CD4-positive, alpha-beta T cell treated with Interleukin-10 for 1 hour (primary cell): ENCODE measurements at regions not wholly inside any gene's neighbourhood (a gene's known extent, or its start where the extent isn't known, plus 50 kb on each side); places are given as distances from the start of the nearest gene placed in this dataset.
"Not testable (repeated sequence)": the region's sequence is repeated elsewhere in the genome, so short reads cannot be mapped to it uniquely, and the experiment has no call there.

Experiments
- DNase-seq: peaks from one replicate; pipeline ENCODE4 v3.0.0-alpha.2; 2020

DNA sequence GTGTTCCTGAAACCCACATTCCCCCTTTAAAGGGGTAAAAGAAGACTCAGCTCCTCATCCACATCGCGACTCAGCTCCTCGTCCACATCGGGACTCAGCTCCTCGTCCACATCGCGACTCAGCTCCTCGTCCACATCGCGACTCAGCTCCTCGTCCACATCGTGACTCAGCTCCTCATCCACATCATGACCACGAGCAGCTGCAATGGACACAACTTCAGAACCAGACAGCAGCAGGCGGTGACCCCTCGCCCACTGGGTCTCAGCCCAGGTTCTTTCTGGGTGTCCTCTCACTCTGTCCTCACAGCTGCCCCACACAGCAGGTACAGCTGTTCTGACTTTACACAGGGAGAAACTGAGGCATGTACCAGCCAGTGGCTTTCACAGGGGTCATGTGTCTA is 163.5 kb upstream of the SALL3 start:
- DNase-seq = no peak

DNA sequence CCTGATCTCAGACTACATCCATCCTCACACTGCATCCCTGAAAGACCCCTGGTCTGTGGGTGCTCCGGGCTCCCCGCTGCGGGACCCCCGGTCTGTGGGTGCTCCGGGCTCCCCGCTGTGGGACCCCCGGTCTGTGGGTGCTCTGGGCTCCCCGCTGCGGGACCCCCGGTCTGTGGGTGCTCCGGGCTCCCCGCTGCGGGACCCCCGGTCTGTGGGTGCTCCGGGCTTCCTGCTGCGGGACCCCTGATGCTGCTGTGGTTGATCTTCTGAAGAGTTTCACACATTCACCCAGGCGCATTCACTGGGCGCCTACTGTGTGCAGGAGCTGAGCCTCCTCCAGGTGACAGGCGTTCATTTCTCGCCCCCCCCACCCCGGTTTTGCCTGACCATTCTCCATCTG is 162.7 kb upstream of the SALL3 start:
- DNase-seq = no peak

DNA sequence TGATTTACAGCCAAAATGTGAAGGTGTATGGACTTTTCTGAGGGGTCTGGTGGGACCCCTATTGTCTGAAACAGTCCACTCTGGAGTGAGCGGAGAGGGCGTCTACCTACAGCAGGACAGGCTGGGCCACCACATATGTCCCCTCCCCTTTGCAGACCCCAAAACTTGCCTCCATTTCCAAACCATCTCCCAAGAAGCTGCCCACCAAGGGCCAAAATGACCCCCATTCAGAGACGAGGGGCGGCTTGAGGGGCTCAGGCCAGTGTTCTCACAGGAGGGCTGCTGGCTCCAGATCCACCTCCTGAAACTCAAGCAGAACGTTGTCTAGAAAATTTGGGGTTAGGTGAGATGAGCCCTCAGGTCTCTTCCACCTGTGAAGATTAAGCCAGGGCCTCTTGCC is 161.1 kb upstream of the SALL3 start:
- DNase-seq = no peak

DNA sequence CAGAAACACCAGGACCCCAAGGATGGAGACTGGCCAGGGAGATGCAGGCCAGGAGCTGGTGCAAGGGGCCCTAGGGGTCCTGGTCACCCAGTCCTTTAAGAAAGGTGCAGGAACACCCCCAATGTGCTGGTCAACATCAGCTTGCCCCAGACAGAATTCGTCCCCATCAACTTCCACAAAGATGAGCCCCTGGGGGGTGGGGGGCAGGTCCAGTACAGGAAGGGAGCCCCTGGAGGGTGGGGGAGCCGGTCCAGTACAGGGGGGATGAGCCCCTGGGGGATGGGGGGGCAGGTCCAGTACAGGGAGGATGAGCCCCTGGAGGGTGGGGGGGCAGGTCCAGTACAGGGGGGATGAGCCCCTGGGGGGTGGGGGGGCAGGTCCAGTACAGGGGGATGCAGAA is 160.7 kb upstream of the SALL3 start:
- no peak for DNase-seq

DNA sequence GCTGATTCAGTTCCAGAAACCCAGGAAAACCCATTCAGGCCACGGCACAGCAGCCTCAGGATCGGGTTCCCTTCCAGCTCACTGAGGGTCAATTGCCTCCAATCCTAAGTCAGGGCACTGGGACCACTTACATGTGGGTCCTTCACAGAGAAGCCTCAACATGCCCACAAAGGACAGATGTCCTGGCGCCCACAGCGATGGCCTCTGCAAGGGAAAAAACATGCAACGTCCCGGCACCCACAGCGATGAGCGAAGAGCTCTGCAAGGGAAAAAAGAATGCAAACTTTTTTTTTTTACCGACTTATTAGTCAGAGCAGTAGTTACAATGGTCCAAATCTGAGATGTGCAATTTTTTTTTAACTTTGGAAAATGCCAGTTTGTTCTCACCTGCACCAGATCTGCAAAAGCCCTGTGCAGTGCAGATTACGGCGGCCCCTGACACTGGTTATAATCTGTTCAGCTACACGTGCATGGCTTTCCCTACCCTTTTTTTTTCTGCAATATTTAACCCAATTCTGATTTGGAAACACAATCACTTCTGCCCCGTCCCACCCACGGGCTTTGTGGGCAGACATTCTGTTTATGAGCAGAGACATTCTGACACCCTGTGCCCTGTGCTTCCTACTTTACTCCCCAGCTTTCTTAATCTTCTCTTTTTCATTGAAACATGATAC is 159.3 kb upstream of the SALL3 start:
- DNase-seq = no peak

DNA sequence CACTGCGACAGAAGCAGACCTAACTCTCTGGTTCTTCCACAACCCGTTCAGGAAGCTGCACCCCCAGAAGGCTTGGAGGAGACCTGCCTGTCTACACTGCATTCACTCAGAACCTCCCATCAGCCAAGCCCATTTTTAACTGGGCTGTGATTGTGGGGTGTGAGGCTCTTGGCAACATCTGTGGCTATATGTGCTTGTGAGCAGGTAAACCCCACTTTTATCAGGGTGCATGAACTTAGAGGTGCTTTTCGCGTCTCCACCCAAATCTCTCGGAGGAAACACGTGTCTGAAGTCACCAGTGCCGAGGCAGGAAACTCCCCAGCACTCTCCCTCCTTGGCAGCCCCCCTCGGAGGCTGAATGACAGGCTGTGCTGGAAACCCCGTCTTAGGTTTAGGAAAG is 158.2 kb upstream of the SALL3 start:
- DNase-seq = no peak

DNA sequence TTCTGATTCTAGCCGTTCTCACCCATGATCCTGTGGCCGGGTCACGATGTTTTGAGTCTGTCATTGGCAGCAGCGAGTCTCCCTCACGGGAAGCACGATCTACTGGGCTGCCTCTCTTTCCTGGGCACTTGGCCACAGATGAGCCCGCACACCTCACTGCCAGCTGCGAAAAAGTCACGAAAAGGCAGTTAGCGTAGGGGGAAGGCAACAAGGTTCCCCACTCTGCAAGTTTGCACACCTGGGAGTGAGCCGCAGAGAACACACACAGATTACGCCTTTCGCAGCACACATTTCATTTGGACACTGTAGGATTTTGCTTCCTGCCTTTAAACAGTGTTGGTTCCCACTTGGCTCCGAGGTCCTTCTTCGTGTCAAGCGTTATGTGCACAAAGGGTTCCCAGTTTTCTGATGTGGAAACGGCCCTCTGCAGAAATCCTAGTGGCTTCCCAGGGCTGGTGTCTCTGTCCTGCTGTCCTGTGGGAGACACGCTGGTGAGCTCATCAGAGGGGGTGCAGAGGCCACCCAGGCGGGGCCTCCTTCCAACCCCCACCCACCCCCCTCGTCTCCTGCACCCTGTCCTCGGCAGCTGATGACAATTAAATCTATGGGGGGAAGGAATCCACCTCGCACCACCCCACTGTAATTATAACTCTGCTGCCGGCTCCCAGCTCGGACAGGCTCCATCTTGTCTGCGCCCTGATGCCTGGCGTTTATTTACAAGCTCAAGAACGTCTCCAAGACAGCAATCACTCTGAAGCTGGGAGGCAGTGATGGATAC is 157.3 kb upstream of the SALL3 start:
- DNase-seq = no peak

DNA sequence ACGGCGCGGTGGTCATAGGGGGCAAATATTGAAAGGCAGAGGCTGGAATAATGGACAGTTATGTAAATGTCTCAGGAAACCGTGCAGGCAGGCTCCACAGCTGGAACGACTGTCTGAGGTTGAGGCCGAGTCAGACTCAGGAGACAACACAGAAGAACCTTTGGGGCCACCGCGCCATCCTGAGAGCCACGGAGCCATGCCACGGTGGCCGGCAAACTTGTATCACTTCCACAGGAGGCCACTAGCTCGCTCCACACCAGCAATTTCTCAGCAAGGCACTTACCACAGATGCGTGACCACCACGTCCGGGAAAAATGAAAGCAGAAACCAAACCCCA is 156.7 kb upstream of the SALL3 start:
- no peak for DNase-seq

DNA sequence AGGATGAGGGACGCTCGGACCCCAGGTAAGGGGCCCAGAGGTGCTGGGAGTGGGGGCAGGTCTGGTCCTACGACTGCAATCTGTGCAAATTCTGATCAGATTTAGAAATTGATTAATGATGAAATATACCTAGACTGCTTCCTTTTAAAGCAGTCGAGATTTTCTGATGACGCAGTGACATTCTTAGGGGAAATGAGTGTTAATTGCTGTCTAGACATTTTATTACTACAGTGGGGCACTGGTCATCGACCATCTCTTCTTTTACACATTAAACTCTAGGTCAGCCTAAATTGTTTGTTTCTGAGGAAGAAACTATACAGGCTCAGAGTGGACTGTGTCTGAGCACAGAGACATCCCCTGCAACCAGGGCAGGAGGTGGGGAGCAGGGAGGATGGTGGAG is 154.4 kb upstream of the SALL3 start:
- DNase-seq = no peak

DNA sequence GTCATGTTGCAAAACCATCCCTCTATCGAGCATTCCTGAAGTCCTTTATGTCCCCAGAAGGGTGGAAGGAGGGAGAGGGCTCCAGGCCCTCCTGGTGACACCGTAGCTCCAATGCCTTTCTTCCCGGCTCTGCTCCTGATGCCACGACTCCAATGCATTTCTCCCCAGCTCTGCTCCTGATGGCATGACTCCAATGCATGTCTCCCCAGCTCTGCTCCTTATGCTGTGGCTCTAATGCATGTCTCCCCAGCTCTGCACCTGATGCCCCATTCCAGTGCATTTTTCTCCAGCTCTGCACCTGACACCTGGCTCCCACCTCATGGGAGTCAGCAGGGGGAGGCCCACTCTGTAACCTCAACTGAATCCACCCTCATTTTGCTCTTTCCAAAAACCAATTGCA is 153.0 kb upstream of the SALL3 start:
- no peak for DNase-seq

DNA sequence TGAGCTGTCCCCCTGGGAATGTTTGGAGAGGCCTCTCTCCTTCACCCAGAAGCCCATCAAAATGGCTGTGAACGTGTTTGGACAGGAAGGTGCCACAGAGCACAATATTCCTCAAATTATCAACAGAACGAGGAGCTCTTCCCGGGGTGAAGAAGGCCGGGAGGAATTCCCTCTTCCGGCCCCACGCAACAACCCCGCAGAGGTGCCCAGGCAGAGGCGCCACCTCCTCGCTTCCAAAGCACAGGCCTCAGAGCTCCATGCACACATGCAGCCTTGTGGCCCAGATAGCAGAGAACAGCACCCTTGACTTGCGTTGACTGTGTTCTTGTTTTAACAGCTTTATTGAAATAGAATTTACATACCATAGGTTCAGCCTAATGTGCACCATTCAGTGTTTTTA is 152.5 kb upstream of the SALL3 start:
- no peak for DNase-seq

DNA sequence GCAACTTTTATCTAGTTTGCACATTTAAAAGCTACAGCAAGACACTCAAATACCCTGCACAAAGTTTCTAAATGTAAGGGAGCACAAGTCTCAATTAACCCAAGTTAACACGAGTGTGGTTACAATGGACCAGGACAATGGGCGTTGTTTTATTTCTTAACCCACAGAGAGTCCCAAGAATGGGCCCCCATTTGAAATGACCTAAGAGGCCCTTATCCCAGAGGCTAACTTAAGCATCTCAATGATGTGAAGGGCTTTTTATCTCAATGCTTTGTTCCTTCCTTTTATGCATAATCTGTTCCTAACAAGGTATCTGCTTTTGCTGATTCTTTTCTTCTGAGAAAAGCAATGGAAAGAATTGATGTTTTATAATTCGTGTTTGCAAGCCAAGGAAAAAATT is 151.5 kb upstream of the SALL3 start:
- DNase-seq = no peak

DNA sequence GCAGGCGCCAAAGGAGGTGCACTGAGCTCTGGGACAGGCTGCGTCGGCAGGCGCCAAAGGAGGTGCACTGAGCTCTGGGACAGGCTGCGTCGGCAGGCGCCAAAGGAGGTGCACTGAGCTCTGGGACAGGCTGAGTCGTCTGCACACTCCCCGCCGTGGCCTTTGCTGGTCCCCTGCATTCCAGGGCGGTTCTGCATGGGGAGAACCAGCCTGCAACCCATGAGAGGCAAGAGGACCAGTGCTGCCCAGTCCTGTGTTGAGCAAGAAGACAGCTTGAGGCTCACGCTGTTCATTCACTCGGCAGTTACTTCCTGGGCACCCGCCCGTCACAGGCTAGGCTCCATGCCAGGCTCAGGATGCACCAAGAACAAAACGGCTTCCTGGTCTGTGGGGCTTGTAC is 150.6 kb upstream of the SALL3 start:
- DNase-seq = not testable (repeated sequence)

DNA sequence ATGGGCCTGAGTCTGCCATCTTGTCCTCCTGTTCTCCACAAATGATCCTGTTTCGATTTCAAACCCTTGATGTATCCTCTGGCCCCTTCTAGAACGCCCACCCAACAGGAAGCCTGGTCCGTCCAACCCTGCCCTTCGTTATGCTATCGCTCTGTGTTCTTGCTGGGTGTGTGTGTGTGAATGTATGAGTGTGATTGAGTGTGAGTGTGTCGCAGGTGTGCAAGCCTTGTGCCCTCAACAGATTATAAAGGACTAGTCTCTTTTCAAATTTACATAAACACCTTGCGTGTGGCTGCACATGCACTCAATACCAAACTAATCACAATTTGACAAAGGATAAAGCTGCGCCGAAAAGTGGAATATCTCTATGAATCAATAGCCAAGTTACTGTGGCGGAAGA is 149.5 kb upstream of the SALL3 start:
- DNase-seq = no peak

DNA sequence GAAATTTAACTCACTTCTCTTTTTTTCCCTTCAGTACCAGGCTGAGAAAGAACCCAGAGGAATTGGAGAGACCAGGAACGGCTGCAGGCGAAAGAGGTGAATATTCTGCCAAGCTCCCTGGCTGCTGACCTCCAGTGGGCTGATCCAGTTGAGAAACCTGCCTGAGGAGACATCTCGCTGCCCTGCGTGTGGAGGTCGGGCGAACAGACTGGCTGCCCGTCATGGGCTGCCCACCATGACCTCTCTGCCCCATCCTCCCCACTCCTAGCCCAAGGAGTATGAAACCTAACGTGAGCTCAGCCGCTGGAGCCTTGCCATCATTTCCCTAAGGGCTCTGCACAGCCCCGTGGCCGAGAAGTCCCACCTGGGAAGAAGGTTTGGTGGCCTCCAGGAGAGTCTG is 148.8 kb upstream of the SALL3 start:
- DNase-seq = no peak

DNA sequence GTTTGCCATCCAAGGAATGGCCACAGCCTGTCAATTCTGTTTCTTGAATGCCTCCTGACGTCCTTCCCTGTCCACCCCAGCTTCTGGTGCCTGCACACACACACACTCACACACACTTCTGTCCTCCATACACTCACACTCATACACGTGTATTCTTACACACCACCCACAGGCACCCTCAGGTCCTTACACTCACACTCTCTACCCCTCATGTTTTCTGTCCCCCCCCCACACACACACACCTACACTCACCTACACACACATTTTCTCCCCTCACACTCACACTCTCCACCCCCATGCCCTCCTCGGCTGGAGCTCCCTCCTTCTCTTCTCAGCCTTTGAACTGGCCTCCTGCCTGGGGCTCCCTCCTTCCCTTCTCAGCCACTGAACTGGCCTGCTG is 148.0 kb upstream of the SALL3 start:
- DNase-seq = no peak

DNA sequence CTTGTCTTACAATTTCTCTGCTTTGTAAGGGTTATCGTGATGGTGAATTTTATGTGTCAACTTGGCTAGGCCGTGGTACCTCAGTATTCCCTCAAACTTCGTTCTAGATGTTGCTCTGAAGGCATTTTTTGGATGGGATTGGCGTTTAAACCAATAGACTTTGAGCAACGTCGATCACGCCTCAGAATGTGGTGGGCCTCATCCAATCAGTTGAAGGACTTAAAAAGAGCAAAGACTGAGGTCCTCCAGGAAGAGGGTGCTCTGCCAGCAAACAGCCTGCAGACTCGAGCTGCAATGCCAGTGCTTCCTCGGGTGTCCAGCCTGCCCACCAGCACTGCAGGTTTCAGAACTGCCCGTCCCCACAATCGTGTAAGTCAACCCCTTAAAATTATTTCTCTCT is 145.8 kb upstream of the SALL3 start:
- no peak for DNase-seq

DNA sequence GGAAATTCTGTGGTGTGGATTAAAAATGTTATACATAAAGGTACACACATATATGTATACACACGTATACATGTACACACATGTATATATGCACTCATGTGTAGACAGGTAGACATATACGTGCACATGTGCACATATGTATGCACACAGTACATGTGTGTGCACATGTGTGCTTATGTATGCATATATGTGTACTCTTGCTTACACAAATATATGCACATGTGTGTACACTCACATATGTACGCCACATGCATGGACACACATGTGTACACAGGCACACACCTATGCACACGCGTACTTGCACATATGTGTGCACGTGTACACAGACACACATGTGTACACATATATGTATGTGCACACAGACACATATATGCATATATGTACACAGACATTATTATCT is 142.8 kb upstream of the SALL3 start:
- DNase-seq = no peak

DNA sequence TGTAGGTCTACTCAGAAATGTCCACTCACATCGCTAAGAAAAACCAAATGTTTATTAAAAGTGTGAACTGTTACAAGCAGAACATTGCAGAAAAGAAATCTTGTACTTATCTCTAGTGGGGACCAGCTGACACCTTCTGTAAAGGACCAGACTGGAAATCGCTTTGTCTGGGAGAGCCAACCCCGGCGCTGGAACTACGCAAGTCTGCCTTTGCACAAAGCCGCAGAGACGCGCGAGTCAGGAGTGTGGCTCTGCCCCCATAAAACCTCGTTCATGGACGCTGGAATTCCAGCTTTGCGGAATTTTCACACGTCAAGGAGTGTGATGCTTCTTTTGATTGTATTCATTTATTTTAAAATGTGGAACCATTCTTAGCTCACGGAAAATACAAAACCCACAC is 141.9 kb upstream of the SALL3 start:
- DNase-seq = no peak

DNA sequence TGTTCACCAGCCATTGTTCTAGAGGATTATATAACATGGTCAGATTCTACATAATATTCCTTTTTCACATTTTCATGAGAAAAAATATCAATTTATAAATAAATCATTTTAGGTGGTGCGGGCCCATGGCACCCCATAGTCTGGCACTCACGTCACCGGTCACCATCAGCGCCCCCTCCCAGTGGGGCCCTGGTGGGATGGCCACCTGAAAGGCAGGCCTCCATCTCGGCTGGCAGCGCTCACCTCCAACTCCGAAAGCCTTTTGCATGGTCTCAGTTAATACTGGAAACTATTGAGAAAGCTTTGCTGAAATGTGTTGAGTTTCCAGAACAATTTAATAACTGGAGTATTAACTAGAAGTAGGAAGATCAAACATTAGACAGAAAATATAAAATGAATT is 141.4 kb upstream of the SALL3 start:
- no peak for DNase-seq

DNA sequence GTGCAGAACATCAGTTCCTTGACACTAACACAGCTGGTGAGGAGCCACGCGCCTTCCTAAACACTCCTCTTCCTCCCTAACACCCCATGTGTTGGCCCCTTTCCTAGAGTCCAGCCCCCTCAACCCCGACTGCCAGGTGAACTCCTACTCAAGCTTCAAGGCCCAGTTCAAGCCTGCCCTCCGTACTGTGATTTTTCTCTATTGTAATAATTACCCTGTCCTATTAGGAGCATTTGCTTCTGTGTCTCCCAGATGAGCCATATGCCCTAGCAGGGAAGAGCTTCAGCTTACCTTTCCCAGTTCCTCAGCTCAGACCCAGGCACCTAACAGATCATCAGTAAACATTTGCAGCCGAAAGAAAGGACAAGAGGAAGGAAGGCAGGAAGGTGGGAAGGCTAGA is 130.6 kb upstream of the SALL3 start:
- DNase-seq = no peak

DNA sequence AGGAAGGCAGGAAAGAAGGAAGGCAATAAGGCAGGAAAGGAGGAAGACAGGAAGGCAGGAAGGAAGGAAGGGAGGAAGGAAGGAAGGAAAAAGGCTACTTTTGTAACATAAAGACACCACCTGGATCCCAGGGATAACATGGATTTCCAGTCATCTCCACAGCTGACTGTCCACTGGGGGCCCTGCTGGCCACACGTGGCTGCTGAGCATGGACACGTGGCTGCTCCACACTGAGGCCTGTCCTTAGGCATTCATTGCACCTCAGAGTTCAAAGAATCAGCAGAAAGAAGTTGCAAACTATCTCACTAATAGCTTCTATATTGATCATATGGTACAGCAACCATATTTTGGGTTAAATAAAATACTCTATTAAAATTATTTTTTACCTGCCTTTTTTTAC is 130.2 kb upstream of the SALL3 start:
- DNase-seq = no peak

DNA sequence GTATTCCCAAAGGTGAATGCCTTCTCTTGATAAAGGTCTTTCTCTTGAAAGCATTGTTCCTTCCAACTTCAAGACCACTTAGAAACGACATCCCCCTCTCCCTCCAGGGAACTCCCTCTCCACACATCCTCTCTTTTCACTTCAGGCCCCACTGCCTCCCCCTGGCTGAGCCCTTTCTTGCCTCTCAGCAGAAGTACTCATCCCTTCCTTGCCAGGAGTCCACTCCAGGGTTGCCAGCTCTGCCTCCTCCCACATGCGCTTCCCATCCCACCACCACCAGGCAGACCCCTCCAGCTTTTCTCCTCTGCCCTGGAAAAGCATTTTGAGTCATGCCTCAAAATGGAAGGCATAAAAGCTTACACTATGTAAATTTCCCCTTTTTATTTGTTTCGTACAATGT is 126.3 kb upstream of the SALL3 start:
- no peak for DNase-seq

DNA sequence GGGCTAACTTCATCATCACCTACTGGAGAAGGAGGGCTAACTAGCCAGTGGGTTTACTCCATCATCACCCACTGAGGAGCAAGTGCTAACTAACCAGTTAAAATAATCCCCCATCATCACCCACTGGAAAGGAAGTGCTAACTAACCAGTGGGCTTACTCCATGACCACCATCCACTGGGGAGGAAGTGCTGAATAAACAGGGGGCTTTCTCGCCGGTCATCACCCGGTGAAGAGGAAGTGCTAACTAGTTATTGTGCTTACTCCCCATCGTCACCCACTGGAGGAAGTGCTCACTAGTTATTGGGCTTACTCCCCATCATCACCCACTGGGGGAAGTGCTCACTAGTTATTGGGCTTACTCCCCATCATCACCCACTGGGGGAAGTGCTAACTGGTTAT is 124.4 kb upstream of the SALL3 start:
- DNase-seq = no peak
